Stomach (tissue), 8 donors: ENCODE measurements at regions not wholly inside any gene's neighbourhood (a gene's known extent, or its start where the extent isn't known, plus 50 kb on each side); places are given as distances from the start of the nearest gene placed in this dataset.

Experiments
- DNase-seq, 2 donors: peaks; one replicate each; pipeline versions ENCODE4 v3.0.0 to v3.0.0-alpha.2; 2013 to 2019
- H3K27ac ChIP-seq, 5 donors: fragments of 200-600 bp in 4 of 5; sonication (generic) in 4 of 5; one replicate each; pipeline ENCODE4 v1.5.1; 2013 to 2019; ENCODE audit warnings: mild to moderate bottlenecking in 1 of 5, moderate library complexity in 1 of 5
- H3K27me3 ChIP-seq, 3 donors: fragments of 200-600 bp; sonication (generic); one replicate each; pipeline ENCODE4 v1.5.1; 2017 to 2019; ENCODE audit warnings: mixed run types in 1 of 3
- H3K36me3 ChIP-seq, 4 donors: fragments of 200-600 bp; sonication (generic); 1 replicate in 3 of 4; 2 replicates in 1 of 4; pipeline ENCODE4 v1.5.1; 2016 to 2019
- H3K4me1 ChIP-seq, 4 donors: fragments of 200-600 bp; sonication (generic); one replicate each; pipeline ENCODE4 v1.5.1; 2016 to 2019
- H3K4me3 ChIP-seq, 4 donors: fragments of 200-600 bp; sonication (generic) in 3 of 4; one replicate each; pipeline ENCODE4 v1.5.1; 2016 to 2019; ENCODE audit warnings: mild to moderate bottlenecking in 1 of 4
- H3K9me3 ChIP-seq, 4 donors: fragments of 200-600 bp; sonication (generic); one replicate each; pipeline ENCODE4 v1.5.1; 2016 to 2019
- CTCF ChIP-seq, 7 experiments: fragments of 450-650 bp in 4 of 7; fragments of 200-600 bp in 3 of 7; sonication (generic) in 3 of 7; IDR thresholded peaks; one replicate each; pipeline ENCODE4 v1.5.1; 2016 to 2019; ENCODE audit warnings: antibody characterized with exemption in 7 of 7, control low read depth in 2 of 7, mild to moderate bottlenecking in 1 of 7
- EP300 ChIP-seq: sonication (generic); formaldehyde crosslinking; IDR thresholded peaks from one replicate; pipeline ENCODE4 v1.6.1; 2017; ENCODE audit warnings: antibody characterized with exemption
- POLR2A ChIP-seq, 4 donors: fragments of 450-650 bp; IDR thresholded peaks; one replicate each; pipeline ENCODE4 v1.6.1; 2016; ENCODE audit warnings: antibody characterized with exemption in 4 of 4, control low read depth in 2 of 4, mild to moderate bottlenecking in 1 of 4, moderate library complexity in 1 of 4
- POLR2AphosphoS5 ChIP-seq, 3 donors: sonication (generic); formaldehyde crosslinking; IDR thresholded peaks; one replicate each; pipeline ENCODE4 v1.6.1; 2016; ENCODE audit warnings: antibody characterized with exemption in 3 of 3
- WGBS, 5 donors: extraction: QIAGEN DNeasy Blood & Tissue Kit in 3 of 5; methylation state at CpG; one replicate each; pipeline versions ENCODE4 v1.1.5 to v1.1.7; 2013 to 2018; 5-methylcytosine and 5-hydroxymethylcytosine counted together
- intact Hi-C: fragments of 100-400 bp; cut with DNase I; formaldehyde crosslinking; loops from one replicate; pipeline ENCODE4 v1.15.1; 2023; ENCODE audit warnings: low total_unique reads
- donor health status: healthy with polysubstance abuse.
- donor health status: Bipolar disorder and iron deficiency.
- donor health status: healthy.

GRCh38 chr5:124941051-124942049 is 194.9 kb upstream of the ZNF608 start:
- no peaks in the 10 kb centered on the region for H3K27me3 ChIP-seq
- WGBS, 5 donors = 82 to 86% (median 85%) methylated on average over 10 of the region's 10 CpGs

GRCh38 chr5:124948062-124948753 is 201.8 kb upstream of the ZNF608 start:
- WGBS, 5 donors = 40 to 51% (median 43%) methylated on average over 9 of the region's 9 CpGs
- Histone ChIP-seq H3K4me3 (no peak overlapping the region), H3K9me3 (no peaks in the 10 kb centered on the region), H3K36me3 (no peaks in the 10 kb centered on the region), H3K27me3 (no peaks in the 10 kb centered on the region), H3K27ac (no peak overlapping the region), H3K4me1 (peaks cover 0 to 10% (median 0%) of the 10 kb centered on the region in 4 donors)
- DNase-seq = peak; percentile 32 to 56
- intact Hi-C loops = no loop called here
- TF ChIP-seq EP300 = no peak
- TF ChIP-seq POLR2AphosphoS5 (IDR thresholded peaks at IDR 0.05) = no peak
- no peak for TF ChIP-seq POLR2A (IDR thresholded peaks at IDR 0.05)
- no peak for TF ChIP-seq CTCF (IDR thresholded peaks at IDR 0.05)

More at GRCh38 chr5:124941051-124942049, 194.9 kb upstream of the ZNF608 start:
- no peaks in the 10 kb centered on the region for H3K4me1 ChIP-seq
- no peak for TF ChIP-seq CTCF (IDR thresholded peaks at IDR 0.05)
- TF ChIP-seq EP300 = no peak
- no peak for TF ChIP-seq POLR2AphosphoS5 (IDR thresholded peaks at IDR 0.05)
- TF ChIP-seq POLR2A (IDR thresholded peaks at IDR 0.05) = no peak
- no peak overlapping the region for H3K4me3 ChIP-seq
- intact Hi-C loops = no loop called here
- no peak for DNase-seq
- H3K27ac ChIP-seq = no peak overlapping the region
- no peaks in the 10 kb centered on the region for H3K9me3 ChIP-seq
- no peaks in the 10 kb centered on the region for H3K36me3 ChIP-seq

GRCh38 chr5:124948754-124949275 is 202.4 kb upstream of the ZNF608 start:
- TF ChIP-seq POLR2AphosphoS5 (IDR thresholded peaks at IDR 0.05) = no peak
- no peak for TF ChIP-seq POLR2A (IDR thresholded peaks at IDR 0.05)
- TF ChIP-seq EP300 = no peak
- no peak for TF ChIP-seq CTCF (IDR thresholded peaks at IDR 0.05)
- WGBS, 5 donors = 48 to 62% (median 52%) methylated on average over 4 of the region's 4 CpGs

GRCh38 chr5:124949862-124950261 is 203.4 kb upstream of the ZNF608 start:
- 81 to 93% (median 87%) methylated on average over 4 of the region's 4 CpGs for WGBS, 5 donors
- intact Hi-C loops = no loop called here
- no peak overlapping the region for H3K27ac ChIP-seq

More at GRCh38 chr5:124948754-124949275, 202.4 kb upstream of the ZNF608 start:
- Histone ChIP-seq H3K4me1 (peaks cover 0 to 10% (median 0%) of the 10 kb centered on the region in 4 donors), H3K27ac (peak overlapping the region in 1 of 5 donors; percentile 7), H3K36me3 (no peaks in the 10 kb centered on the region), H3K9me3 (no peaks in the 10 kb centered on the region), H3K27me3 (no peaks in the 10 kb centered on the region), H3K4me3 (no peak overlapping the region)
- intact Hi-C loops = no loop called here
- DNase-seq = peak in 1 of 2 donors; percentile 7

More at GRCh38 chr5:124949862-124950261, 203.4 kb upstream of the ZNF608 start:
- DNase-seq = no peak
- TF ChIP-seq POLR2A (IDR thresholded peaks at IDR 0.05) = no peak
- TF ChIP-seq EP300 = no peak
- no peak for TF ChIP-seq POLR2AphosphoS5 (IDR thresholded peaks at IDR 0.05)
- no peak for TF ChIP-seq CTCF (IDR thresholded peaks at IDR 0.05)
- Histone ChIP-seq H3K36me3 (no peaks in the 10 kb centered on the region), H3K27me3 (no peaks in the 10 kb centered on the region), H3K9me3 (no peaks in the 10 kb centered on the region), H3K4me3 (no peak overlapping the region), H3K4me1 (peaks cover 0 to 10% (median 0%) of the 10 kb centered on the region in 4 donors)
